ENCODE measurements at regions not wholly inside any gene's neighbourhood (a gene's known extent, or its start where the extent isn't known, plus 50 kb on each side); places are given as distances from the start of the nearest gene placed in this dataset.

DNA sequence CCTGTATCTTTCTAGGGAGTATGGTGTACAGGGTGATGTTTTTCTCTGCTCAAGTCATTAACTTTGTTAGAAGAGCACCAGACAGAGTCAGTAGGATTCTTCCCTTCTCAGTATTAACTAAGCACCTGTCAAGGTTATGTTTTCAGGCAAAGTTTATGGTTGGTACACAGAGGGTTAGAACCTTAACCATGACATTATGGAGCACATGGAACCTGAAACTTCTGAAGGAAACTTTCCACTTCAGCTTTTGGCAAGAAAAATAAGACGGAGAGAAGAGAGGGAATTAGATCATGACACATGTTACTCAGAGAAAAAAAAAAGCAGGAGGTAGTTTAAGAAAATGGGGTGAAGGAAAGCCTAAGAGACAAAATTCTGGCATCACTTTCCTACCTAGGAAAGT, 112.9 kb upstream of the PDE7B start:
- Histone ChIP-seq H3K36me3 (ENCODE audit: insufficient read depth, low read length) (no peaks in the 10 kb centered on the region), H3K27me3 (ENCODE audit: insufficient read depth, low read length, poor library complexity) (peaks cover 6% of the 10 kb centered on the region), H2AFZ (ENCODE audit: low read depth, low read length) (no peak overlapping the region), H3K79me2 (ENCODE audit: insufficient read depth, low read length) (no peaks in the 10 kb centered on the region), H3K4me1 (ENCODE audit: insufficient read depth, low read length) (no peaks in the 10 kb centered on the region), H3K4me2 (ENCODE audit: insufficient read depth, low read length) (no peak overlapping the region), H3K27ac (ENCODE audit: low read length) (no peak overlapping the region), H4K20me1 (ENCODE audit: insufficient read depth, low read length) (no peaks in the 10 kb centered on the region), H3K4me3 (ENCODE audit: low read depth in 1 of 2, low read length in 2 of 2) (no peak overlapping the region), H3K9ac (ENCODE audit: low read depth, low read length) (no peak overlapping the region), H3K9me3 (ENCODE audit: insufficient read depth, low read length, severe bottlenecking) (no peaks in the 10 kb centered on the region)
- no peak for ATAC-seq (ENCODE audit: insufficient read depth, low read depth)
- no peak for DNase-seq
- TF ChIP-seq, protein P1, sequence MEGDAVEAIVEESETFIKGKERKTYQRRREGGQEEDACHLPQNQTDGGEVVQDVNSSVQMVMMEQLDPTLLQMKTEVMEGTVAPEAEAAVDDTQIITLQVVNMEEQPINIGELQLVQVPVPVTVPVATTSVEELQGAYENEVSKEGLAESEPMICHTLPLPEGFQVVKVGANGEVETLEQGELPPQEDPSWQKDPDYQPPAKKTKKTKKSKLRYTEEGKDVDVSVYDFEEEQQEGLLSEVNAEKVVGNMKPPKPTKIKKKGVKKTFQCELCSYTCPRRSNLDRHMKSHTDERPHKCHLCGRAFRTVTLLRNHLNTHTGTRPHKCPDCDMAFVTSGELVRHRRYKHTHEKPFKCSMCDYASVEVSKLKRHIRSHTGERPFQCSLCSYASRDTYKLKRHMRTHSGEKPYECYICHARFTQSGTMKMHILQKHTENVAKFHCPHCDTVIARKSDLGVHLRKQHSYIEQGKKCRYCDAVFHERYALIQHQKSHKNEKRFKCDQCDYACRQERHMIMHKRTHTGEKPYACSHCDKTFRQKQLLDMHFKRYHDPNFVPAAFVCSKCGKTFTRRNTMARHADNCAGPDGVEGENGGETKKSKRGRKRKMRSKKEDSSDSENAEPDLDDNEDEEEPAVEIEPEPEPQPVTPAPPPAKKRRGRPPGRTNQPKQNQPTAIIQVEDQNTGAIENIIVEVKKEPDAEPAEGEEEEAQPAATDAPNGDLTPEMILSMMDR (IDR thresholded peaks at IDR 0.05; ENCODE audit: borderline replicate concordance, extremely low read depth, low read length, poor library complexity, severe bottlenecking): no peak
- TF ChIP-seq EZH2 (IDR thresholded peaks at IDR 0.05; ENCODE audit: borderline replicate concordance, low read depth, low read length, severe bottlenecking): no peak

DNA sequence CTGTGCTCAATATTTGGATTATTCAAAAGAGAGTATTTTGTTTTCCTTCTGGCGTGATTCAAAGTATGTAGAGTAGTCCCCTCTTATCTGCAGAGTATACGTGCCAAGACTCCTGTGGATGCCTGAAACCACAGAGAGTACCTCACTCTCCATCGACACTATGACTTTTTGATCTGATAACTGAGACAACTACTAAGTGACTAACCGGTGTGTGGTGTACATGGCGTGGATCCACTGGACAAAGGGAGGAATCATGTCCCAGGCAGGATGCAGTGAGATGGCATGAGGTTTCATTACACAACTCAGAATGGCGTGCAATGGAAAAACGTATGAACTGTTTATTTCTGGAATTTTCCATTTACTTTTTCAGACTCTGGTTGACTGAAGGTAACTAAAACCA, 112.2 kb upstream of the PDE7B start:
- H3K4me3 ChIP-seq (ENCODE audit: low read depth in 1 of 2, low read length in 2 of 2): no peak overlapping the region
- no peak for ATAC-seq (ENCODE audit: insufficient read depth, low read depth)
- no peak overlapping the region for H2AFZ ChIP-seq (ENCODE audit: low read depth, low read length)
- peaks cover 2% of the 10 kb centered on the region for H3K27me3 ChIP-seq (ENCODE audit: insufficient read depth, low read length, poor library complexity)
- no peak overlapping the region for H3K4me2 ChIP-seq (ENCODE audit: insufficient read depth, low read length)
- no peaks in the 10 kb centered on the region for H4K20me1 ChIP-seq (ENCODE audit: insufficient read depth, low read length)
- H3K79me2 ChIP-seq (ENCODE audit: insufficient read depth, low read length): no peaks in the 10 kb centered on the region
- no peaks in the 10 kb centered on the region for H3K36me3 ChIP-seq (ENCODE audit: insufficient read depth, low read length)
- H3K9ac ChIP-seq (ENCODE audit: low read depth, low read length): no peak overlapping the region
- TF ChIP-seq EZH2 (IDR thresholded peaks at IDR 0.05; ENCODE audit: borderline replicate concordance, low read depth, low read length, severe bottlenecking): no peak
- TF ChIP-seq, protein P1 (IDR thresholded peaks at IDR 0.05; ENCODE audit: borderline replicate concordance, extremely low read depth, low read length, poor library complexity, severe bottlenecking): no peak
- DNase-seq: no peak
- H3K4me1 ChIP-seq (ENCODE audit: insufficient read depth, low read length): no peaks in the 10 kb centered on the region
- no peak overlapping the region for H3K27ac ChIP-seq (ENCODE audit: low read length)
- no peaks in the 10 kb centered on the region for H3K9me3 ChIP-seq (ENCODE audit: insufficient read depth, low read length, severe bottlenecking)

GRCh38 chr6:135740580-135740979, 110.9 kb upstream of the PDE7B start:
- Histone ChIP-seq H4K20me1 (ENCODE audit: insufficient read depth, low read length) (no peaks in the 10 kb centered on the region), H3K27ac (ENCODE audit: low read length) (no peak overlapping the region), H3K4me3 (ENCODE audit: low read depth in 1 of 2, low read length in 2 of 2) (no peak overlapping the region), H3K36me3 (ENCODE audit: insufficient read depth, low read length) (no peaks in the 10 kb centered on the region), H3K79me2 (ENCODE audit: insufficient read depth, low read length) (no peaks in the 10 kb centered on the region), H3K4me1 (ENCODE audit: insufficient read depth, low read length) (no peaks in the 10 kb centered on the region), H2AFZ (ENCODE audit: low read depth, low read length) (no peak overlapping the region), H3K9me3 (ENCODE audit: insufficient read depth, low read length, severe bottlenecking) (no peaks in the 10 kb centered on the region), H3K4me2 (ENCODE audit: insufficient read depth, low read length) (no peak overlapping the region), H3K27me3 (ENCODE audit: insufficient read depth, low read length, poor library complexity) (peaks cover 6% of the 10 kb centered on the region), H3K9ac (ENCODE audit: low read depth, low read length) (no peak overlapping the region)
- ATAC-seq (ENCODE audit: insufficient read depth, low read depth) (no peak), DNase-seq (no peak)
- no peak for TF ChIP-seq EZH2 (IDR thresholded peaks at IDR 0.05; ENCODE audit: borderline replicate concordance, low read depth, low read length, severe bottlenecking)
- TF ChIP-seq, protein P1 (IDR thresholded peaks at IDR 0.05; ENCODE audit: borderline replicate concordance, extremely low read depth, low read length, poor library complexity, severe bottlenecking): no peak

GRCh38 chr6:135743476-135743875, 108.0 kb upstream of the PDE7B start:
- H3K4me1 ChIP-seq (ENCODE audit: insufficient read depth, low read length): no peaks in the 10 kb centered on the region
- no peaks in the 10 kb centered on the region for H3K79me2 ChIP-seq (ENCODE audit: insufficient read depth, low read length)
- no peaks in the 10 kb centered on the region for H3K9me3 ChIP-seq (ENCODE audit: insufficient read depth, low read length, severe bottlenecking)
- H2AFZ ChIP-seq (ENCODE audit: low read depth, low read length): no peak overlapping the region
- H3K36me3 ChIP-seq (ENCODE audit: insufficient read depth, low read length): no peaks in the 10 kb centered on the region
- no peak overlapping the region for H3K27ac ChIP-seq (ENCODE audit: low read length)
- no peak overlapping the region for H3K9ac ChIP-seq (ENCODE audit: low read depth, low read length)
- H3K4me3 ChIP-seq (ENCODE audit: low read depth in 1 of 2, low read length in 2 of 2): no peak overlapping the region
- DNase-seq: no peak
- ATAC-seq (ENCODE audit: insufficient read depth, low read depth): no peak
- peaks cover 6% of the 10 kb centered on the region for H3K27me3 ChIP-seq (ENCODE audit: insufficient read depth, low read length, poor library complexity)
- H4K20me1 ChIP-seq (ENCODE audit: insufficient read depth, low read length): no peaks in the 10 kb centered on the region
- TF ChIP-seq, protein P1 (IDR thresholded peaks at IDR 0.05; ENCODE audit: borderline replicate concordance, extremely low read depth, low read length, poor library complexity, severe bottlenecking): no peak
- no peak for TF ChIP-seq EZH2 (IDR thresholded peaks at IDR 0.05; ENCODE audit: borderline replicate concordance, low read depth, low read length, severe bottlenecking)
- H3K4me2 ChIP-seq (ENCODE audit: insufficient read depth, low read length): no peak overlapping the region
